PC-9 (cell line): ENCODE measurements at regions not wholly inside any gene's neighbourhood (a gene's known extent, or its start where the extent isn't known, plus 50 kb on each side); places are given as distances from the start of the nearest gene placed in this dataset.

Source experiments
- CTCF ChIP-seq: fragments of 200-600 bp; sonication (generic); conservative IDR thresholded peaks from 2 replicates; pipeline ENCODE4 v1.6.1; 2017; ENCODE audit warnings: mixed run types, antibody characterized with exemption, mild to moderate bottlenecking, moderate library complexity
- EZH2 ChIP-seq: fragments of 200-600 bp; sonication (generic); IDR thresholded peaks from 2 replicates; pipeline ENCODE4 v1.8.0; 2017; ENCODE audit warnings: antibody characterized with exemption, low read depth

- no peak for TF ChIP-seq CTCF
- no peak for TF ChIP-seq EZH2
Observed at GRCh38 chrX:134737721-134738369, 59.2 kb downstream of the PABIR2 start.
